H1 (cell line): ENCODE measurements at regions not wholly inside any gene's neighbourhood (a gene's known extent, or its start where the extent isn't known, plus 50 kb on each side); places are given as distances from the start of the nearest gene placed in this dataset.

Experiments used
- CTCF ChIA-PET: fragments of 300-600 bp; sonication (Branson Sonifier 250); formaldehyde crosslinking; loops from one replicate; lab custom pipeline; 2021; ENCODE audit not compliant: partially characterized antibody; lab: Charles Lee
- POLR2A ChIA-PET: fragments of 300-600 bp; sonication (Branson Sonifier 250); formaldehyde crosslinking; loops from one replicate; lab custom pipeline; 2021; ENCODE audit warnings: inconsistent platforms; ENCODE audit not compliant: partially characterized antibody; lab: Charles Lee
- DNase-seq, 2 experiments: peaks; one replicate each; pipeline versions ENCODE4 v3.0.0 to v3.0.0-alpha.2; 2010 to 2022; ENCODE audit warnings: low spot score in 2 of 2, low read depth in 1 of 2, mixed read lengths in 1 of 2
- FAIRE-seq: peaks from 2 replicates; lab custom pipeline; 2011; peaks lifted over from hg19 to GRCh38; lab: Jason Lieb, UNC
- H2AFZ ChIP-seq: 2 replicates; pipeline ENCODE4 v1.8.1; 2012; ENCODE audit warnings: low read length, inconsistent platforms
- H2AK5ac ChIP-seq: 2 replicates; pipeline ENCODE4 v1.6.1; 2013; ENCODE audit warnings: low read depth, low read length
- H2BK120ac ChIP-seq: replicated peaks from 2 replicates; pipeline ENCODE3; 2013; ENCODE audit warnings: low read depth, low read length, inconsistent platforms
- H2BK12ac ChIP-seq: 2 replicates; pipeline ENCODE4 v1.6.1; 2013; ENCODE audit warnings: low read depth, low read length
- H2BK15ac ChIP-seq: 2 replicates; pipeline ENCODE4 v1.6.1; 2013; ENCODE audit warnings: low read length
- H2BK20ac ChIP-seq: 2 replicates; pipeline ENCODE4 v1.6.1; 2013; ENCODE audit warnings: low read length
- H2BK5ac ChIP-seq: 2 replicates; pipeline ENCODE4 v1.6.1; 2013; ENCODE audit warnings: low read depth, low read length
- H3K14ac ChIP-seq: 2 replicates; pipeline ENCODE4 v1.6.1; 2013; ENCODE audit warnings: inconsistent platforms; ENCODE audit not compliant: insufficient read length
- H3K18ac ChIP-seq: 2 replicates; pipeline ENCODE4 v1.6.1; 2013; ENCODE audit warnings: low read length; ENCODE audit errors: extremely low read depth
- H3K23ac ChIP-seq: 2 replicates; pipeline ENCODE4 v1.6.1; 2013; ENCODE audit warnings: inconsistent platforms; ENCODE audit not compliant: insufficient read length
- H3K23me2 ChIP-seq: 2 replicates; pipeline ENCODE4 v1.6.1; 2013; ENCODE audit warnings: low read depth, low read length
- H3K27ac ChIP-seq: 2 replicates; pipeline ENCODE4 v1.6.1; 2011; ENCODE audit warnings: low read depth, low read length, inconsistent platforms
- H3K27me3 ChIP-seq, 4 experiments: replicated peaks in 1 of 4; 1 replicate in 1 of 4; 2 replicates in 3 of 4; pipeline versions ENCODE4 v1.6.1 to v1.8.1; 2011 to 2013; ENCODE audit warnings: low read length in 3 of 4, mild to moderate bottlenecking in 3 of 4, inconsistent platforms in 2 of 4, mixed read lengths in 2 of 4, moderate library complexity in 1 of 4; ENCODE audit not compliant: control insufficient read depth in 3 of 4, insufficient read depth in 3 of 4; ENCODE audit errors: extremely low read depth in 1 of 4
- H3K36me3 ChIP-seq, 4 experiments: 2 replicates each; pipeline versions ENCODE4 v1.6.1 to v1.8.1; 2011 to 2013; ENCODE audit warnings: mild to moderate bottlenecking in 4 of 4, low read length in 3 of 4, moderate library complexity in 2 of 4, control low read depth in 1 of 4, inconsistent platforms in 1 of 4; ENCODE audit not compliant: insufficient read depth in 4 of 4, control insufficient read depth in 2 of 4
- H3K4ac ChIP-seq: replicated peaks from 2 replicates; pipeline ENCODE3; 2013; ENCODE audit warnings: low read length, low read depth, mixed read lengths, inconsistent platforms; ENCODE audit not compliant: insufficient read length
- H3K4me1 ChIP-seq, 4 experiments: replicated peaks in 1 of 4; 1 replicate in 1 of 4; 2 replicates in 3 of 4; pipeline versions ENCODE4 v1.6.1 to v1.8.1; 2011 to 2013; ENCODE audit warnings: low read length in 3 of 4, inconsistent platforms in 2 of 4, mixed read lengths in 1 of 4; ENCODE audit not compliant: insufficient read depth in 4 of 4, control insufficient read depth in 3 of 4
- H3K4me2 ChIP-seq, 2 experiments: 2 replicates each; pipeline versions ENCODE4 v1.6.1 to v1.8.1; 2011 to 2013; ENCODE audit warnings: low read depth in 2 of 2, low read length in 2 of 2, control low read depth in 1 of 2, inconsistent platforms in 1 of 2, mild to moderate bottlenecking in 1 of 2; ENCODE audit not compliant: insufficient read depth in 1 of 2
- H3K4me3 ChIP-seq, 4 experiments: fragments of 200-600, 300-600 bp in 1 of 4; sonication (generic), shearing (Covaris generic), sonication (Bioruptor Twin) in 1 of 4; 2 replicates each; pipeline versions ENCODE4 v1.5.1 to v1.8.1; 2011 to 2016; ENCODE audit warnings: low read length in 4 of 4, low read depth in 3 of 4, control low read depth in 2 of 4, inconsistent platforms in 2 of 4, mild to moderate bottlenecking in 2 of 4, mixed read lengths in 1 of 4, moderate library complexity in 1 of 4; ENCODE audit not compliant: insufficient read depth in 2 of 4; ENCODE audit errors: extremely low read depth in 1 of 4
- H3K56ac ChIP-seq: replicated peaks from 2 replicates; pipeline ENCODE3; 2013; ENCODE audit warnings: low read depth, mild to moderate bottlenecking, mixed read lengths, low read length, inconsistent platforms; ENCODE audit not compliant: insufficient read length
- H3K79me1 ChIP-seq: 2 replicates; pipeline ENCODE4 v1.6.1; 2013; ENCODE audit warnings: low read depth, low read length, control low read depth
- H3K79me2 ChIP-seq, 2 experiments: 2 replicates each; pipeline versions ENCODE4 v1.6.1 to v1.8.1; 2012 to 2013; ENCODE audit warnings: low read length in 2 of 2, mild to moderate bottlenecking in 2 of 2, inconsistent platforms in 1 of 2; ENCODE audit not compliant: insufficient read depth in 2 of 2, control insufficient read depth in 1 of 2
- H3K9ac ChIP-seq, 4 experiments: replicated peaks in 1 of 4; 1 replicate in 1 of 4; 2 replicates in 3 of 4; pipeline versions ENCODE4 v1.6.1 to v1.8.1; 2011 to 2013; ENCODE audit warnings: low read depth in 3 of 4, low read length in 3 of 4, control low read depth in 2 of 4, mild to moderate bottlenecking in 2 of 4, moderate library complexity in 2 of 4, inconsistent platforms in 1 of 4; ENCODE audit errors: extremely low read depth in 1 of 4
- H3K9me3 ChIP-seq, 2 experiments: 2 replicates each; pipeline versions ENCODE4 v1.6.1 to v1.8.1; 2012 to 2013; ENCODE audit warnings: mild to moderate bottlenecking in 2 of 2, moderate library complexity in 2 of 2, control low read depth in 1 of 2, inconsistent platforms in 1 of 2, low read depth in 1 of 2, low read length in 1 of 2, mixed read lengths in 1 of 2; ENCODE audit not compliant: insufficient read depth in 2 of 2
- H4K20me1 ChIP-seq, 2 experiments: replicated peaks in 1 of 2; 2 replicates each; pipeline versions ENCODE3 to v1.8.1; 2011 to 2013; ENCODE audit warnings: inconsistent platforms in 2 of 2, low read length in 2 of 2, mild to moderate bottlenecking in 1 of 2; ENCODE audit not compliant: insufficient read depth in 2 of 2, control insufficient read depth in 1 of 2
- H4K5ac ChIP-seq: 2 replicates; pipeline ENCODE4 v1.6.1; 2013; ENCODE audit warnings: low read length, low read depth, mixed read lengths, inconsistent platforms; ENCODE audit not compliant: insufficient read length
- H4K8ac ChIP-seq: 2 replicates; pipeline ENCODE4 v1.8.0; 2013; ENCODE audit warnings: mild to moderate bottlenecking, moderate library complexity, low read length, inconsistent platforms; ENCODE audit not compliant: insufficient read depth; ENCODE audit errors: extremely low read depth
- H4K91ac ChIP-seq: replicated peaks from 2 replicates; pipeline ENCODE3; 2013; ENCODE audit warnings: low read length, mixed read lengths, inconsistent platforms; ENCODE audit not compliant: insufficient read length
- HDAC2 ChIP-seq, 2 experiments: fragments of 300-600 bp in 1 of 2; sonication (generic) in 1 of 2; IDR thresholded peaks; 2 replicates each; pipeline ENCODE4 v1.6.1; 2011 to 2012; ENCODE audit warnings: low read depth in 2 of 2, low read length in 2 of 2, mild to moderate bottlenecking in 2 of 2, moderate library complexity in 2 of 2, borderline replicate concordance in 1 of 2, inconsistent platforms in 1 of 2
- KDM4A ChIP-seq: IDR thresholded peaks from one replicate; pipeline ENCODE4 v1.7.1; 2012; ENCODE audit warnings: low read depth, mild to moderate bottlenecking, moderate library complexity, low read length, inconsistent platforms; ENCODE audit not compliant: severe bottlenecking
- SP1 ChIP-seq: IDR thresholded peaks from 2 replicates; pipeline ENCODE4 v1.6.1; 2011; ENCODE audit warnings: low read depth, low read length
- SP2 ChIP-seq: IDR thresholded peaks from 2 replicates; pipeline ENCODE4 v1.6.1; 2012; ENCODE audit warnings: mild to moderate bottlenecking, low read length, inconsistent platforms
- USF2 ChIP-seq: IDR thresholded peaks from 2 replicates; pipeline ENCODE4 v1.6.1; 2011; ENCODE audit warnings: low read length, improper control_type of control experiment
- WGBS, 2 experiments: shearing (Covaris generic) in 1 of 2; methylation state at CpG; one replicate each; pipeline versions ENCODE4 v1.1.6 to v1.1.7; 2013 to 2015; ENCODE audit warnings: low lambda C conversion rate in 2 of 2, mixed read lengths in 2 of 2, inconsistent platforms in 1 of 2, low coverage in 1 of 2, missing lambda C conversion rate in 1 of 2; ENCODE audit not compliant: insufficient replicate concordance in 2 of 2, insufficient coverage in 1 of 2, insufficient read length in 1 of 2; ENCODE audit errors: extremely low coverage in 1 of 2, missing lambda C conversion rate in 1 of 2; 5-methylcytosine and 5-hydroxymethylcytosine counted together
- TF ChIP-seq, protein P1 (sequence below): IDR thresholded peaks from 2 replicates; pipeline ENCODE4 v1.6.1; 2011; ENCODE audit warnings: low read depth, mild to moderate bottlenecking, low read length; ENCODE audit not compliant: insufficient read depth

GRCh38 chr4:140298001-140298400 lies 75.4 kb upstream of the SCOC start:
- no peak for TF ChIP-seq HDAC2 (IDR thresholded peaks at IDR 0.05; ENCODE audit: borderline replicate concordance in 1 of 2, low read depth in 2 of 2, low read length in 2 of 2)
- TF ChIP-seq, protein P1, sequence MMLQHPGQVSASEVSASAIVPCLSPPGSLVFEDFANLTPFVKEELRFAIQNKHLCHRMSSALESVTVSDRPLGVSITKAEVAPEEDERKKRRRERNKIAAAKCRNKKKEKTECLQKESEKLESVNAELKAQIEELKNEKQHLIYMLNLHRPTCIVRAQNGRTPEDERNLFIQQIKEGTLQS = no peak
- no peak for TF ChIP-seq KDM4A
- TF ChIP-seq USF2 = no peak
- TF ChIP-seq SP1 = no peak
- TF ChIP-seq SP2 = no peak
- TF ChIP-seq, all 59 proteins: peak for 0
- no peaks in the 10 kb centered on the region for H4K20me1 ChIP-seq
- no peak overlapping the region for H3K4ac ChIP-seq
- no peak overlapping the region for H3K14ac ChIP-seq
- no peaks in the 10 kb centered on the region for H3K36me3 ChIP-seq
- H3K79me2 ChIP-seq = no peaks in the 10 kb centered on the region
- H3K9ac ChIP-seq = no peak overlapping the region
- H3K4me1 ChIP-seq = peaks cover 0 to 9% (median 4%) of the 10 kb centered on the region in 4 experiments; a peak in 3 of 7 replicates
- H4K91ac ChIP-seq = no peak overlapping the region
- H2BK12ac ChIP-seq = no peak overlapping the region
- no peak overlapping the region for H4K8ac ChIP-seq
- no peak overlapping the region for H2AK5ac ChIP-seq
- no peak overlapping the region for H3K56ac ChIP-seq
- no peaks in the 10 kb centered on the region for H3K23me2 ChIP-seq
- FAIRE-seq (no peak), DNase-seq (no peak)
- ChIA-PET CTCF (interaction anchor here (1.1 to 1.7 kb wide), 2 partner anchors 29 to 33 kb away, joined by 4 to 6 read pairs; no protein-coding TSS in a partner anchor), POLR2A (no interaction called here)
- H3K4me2 ChIP-seq = no peak overlapping the region; a peak in 2 of 4 replicates
- H2BK15ac ChIP-seq = 0 out of 2 replicates have a peak overlapping the region, but pooled peaks have one; percentile 78
- H2BK5ac ChIP-seq = no peak overlapping the region
- no peak overlapping the region for H2AFZ ChIP-seq
- no peak overlapping the region for H4K5ac ChIP-seq
- H2BK20ac ChIP-seq = no peak overlapping the region
- H3K27ac ChIP-seq = no peak overlapping the region
- no peak overlapping the region for H3K23ac ChIP-seq
- H3K27me3 ChIP-seq = no peaks in the 10 kb centered on the region
- H3K79me1 ChIP-seq = no peaks in the 10 kb centered on the region
- no peak overlapping the region for H3K4me3 ChIP-seq
- 94% methylated on average over 7 of the region's 7 CpGs; no CpG with 5 or more reads in 1 of the 2 experiments for WGBS, 2 experiments
- H3K9me3 ChIP-seq = no peaks in the 10 kb centered on the region
- no peak overlapping the region for H2BK120ac ChIP-seq
- H3K18ac ChIP-seq = peak overlapping the region; percentile 16; the same call in 1 of the 2 replicates
